ENCODE measurements at regions not wholly inside any gene's neighbourhood (a gene's known extent, or its start where the extent isn't known, plus 50 kb on each side); places are given as distances from the start of the nearest gene placed in this dataset.

- ATAC-seq: no peak
- ChIA-PET POLR2A (no interaction called here), CTCF (no interaction called here)
- Mint-ChIP-seq H3K36me3 (ENCODE audit: low read depth) (no peaks in the 10 kb centered on the region), H3K27ac (no peak overlapping the region), H3K4me3 (no peak overlapping the region), H3K9me3 (no peaks in the 10 kb centered on the region), H3K4me1 (ENCODE audit: low read depth) (no peaks in the 10 kb centered on the region), H3K27me3 (peaks cover 4% of the 10 kb centered on the region)
- intact Hi-C loops (cut with micrococcal nuclease): no loop called here
- DNase-seq: no peak
- TF ChIP-seq CTCF (IDR thresholded peaks at IDR 0.05): no peak
Measured at GRCh38 chr3:137295336-137295735, 337.6 kb downstream of the IL20RB start.

- no peaks in the 10 kb centered on the region for H3K4me1 Mint-ChIP-seq (ENCODE audit: low read depth)
- no peak overlapping the region for H3K4me3 Mint-ChIP-seq
- ChIA-PET CTCF (interaction anchor here (1.5 kb wide), 1 partner anchor 30 kb away, joined by 3 read pairs; no protein-coding TSS in a partner anchor), POLR2A (no interaction called here)
- H3K9me3 Mint-ChIP-seq: no peaks in the 10 kb centered on the region
- H3K27ac Mint-ChIP-seq: no peak overlapping the region
- TF ChIP-seq CTCF (IDR thresholded peaks at IDR 0.05): no peak
- H3K27me3 Mint-ChIP-seq: peaks cover 4% of the 10 kb centered on the region
- H3K36me3 Mint-ChIP-seq (ENCODE audit: low read depth): no peaks in the 10 kb centered on the region
- intact Hi-C loops (cut with micrococcal nuclease): no loop called here
- no peak for DNase-seq
- ATAC-seq: no peak
Measured at GRCh38 chr3:137296116-137296515, 338.3 kb downstream of the IL20RB start.

GRCh38 chr3:137297770-137298169, 340.0 kb downstream of the IL20RB start:
- intact Hi-C loops (cut with micrococcal nuclease): no loop called here
- H3K27ac Mint-ChIP-seq: no peak overlapping the region
- ChIA-PET POLR2A (interaction anchor here (0.6 kb wide), 1 partner anchor 16 kb away, joined by 4 read pairs; no protein-coding TSS in a partner anchor), CTCF (no interaction called here)
- no peak for TF ChIP-seq CTCF (IDR thresholded peaks at IDR 0.05)
- ATAC-seq (no peak), DNase-seq (no peak)
- H3K27me3 Mint-ChIP-seq: no peaks in the 10 kb centered on the region
- no peaks in the 10 kb centered on the region for H3K36me3 Mint-ChIP-seq (ENCODE audit: low read depth)
- no peaks in the 10 kb centered on the region for H3K9me3 Mint-ChIP-seq
- no peak overlapping the region for H3K4me3 Mint-ChIP-seq
- no peaks in the 10 kb centered on the region for H3K4me1 Mint-ChIP-seq (ENCODE audit: low read depth)

- Mint-ChIP-seq H3K36me3 (ENCODE audit: low read depth) (no peaks in the 10 kb centered on the region), H3K27me3 (no peaks in the 10 kb centered on the region), H3K27ac (no peak overlapping the region), H3K9me3 (no peaks in the 10 kb centered on the region), H3K4me3 (no peak overlapping the region), H3K4me1 (ENCODE audit: low read depth) (no peaks in the 10 kb centered on the region)
- ATAC-seq: no peak
- TF ChIP-seq CTCF (IDR thresholded peaks at IDR 0.05): no peak
- CTCF ChIA-PET: no interaction called here
- intact Hi-C loops (cut with micrococcal nuclease): no loop called here
- DNase-seq: no peak
- POLR2A ChIA-PET: no interaction called here
Measured at GRCh38 chr3:137300703-137301102, 342.9 kb downstream of the IL20RB start.

GRCh38 chr3:137304313-137305056, 346.7 kb downstream of the IL20RB start:
- CTCF ChIA-PET: no interaction called here
- DNase-seq (peak; percentile 4), ATAC-seq (no peak)
- POLR2A ChIA-PET: no interaction called here
- Mint-ChIP-seq H3K4me1 (ENCODE audit: low read depth) (no peaks in the 10 kb centered on the region), H3K9me3 (peaks cover 1% of the 10 kb centered on the region), H3K36me3 (ENCODE audit: low read depth) (no peaks in the 10 kb centered on the region), H3K27ac (no peak overlapping the region), H3K27me3 (no peaks in the 10 kb centered on the region), H3K4me3 (no peak overlapping the region)
- intact Hi-C loops (cut with micrococcal nuclease): no loop called here
- no peak for TF ChIP-seq CTCF (IDR thresholded peaks at IDR 0.05)
